DND-41 (cell line): ENCODE measurements at regions not wholly inside any gene's neighbourhood (a gene's known extent, or its start where the extent isn't known, plus 50 kb on each side); places are given as distances from the start of the nearest gene placed in this dataset.

Source experiments
- ATAC-seq: fragments of 200-7000 bp; cut with Tn5 transposase; 3 replicates; pipeline ENCODE4 v1.9.1; 2021; ENCODE audit warnings: low read depth; ENCODE audit not compliant: insufficient read depth
- DNase-seq: peaks from one replicate; pipeline ENCODE4 v3.0.0-alpha.2; 2020
- H2AFZ ChIP-seq: 2 replicates; pipeline ENCODE4 v1.6.0; 2012; ENCODE audit warnings: low read depth, low read length
- H3K27ac ChIP-seq: 2 replicates; pipeline ENCODE4 v1.5.1; 2012; ENCODE audit warnings: low read length, inconsistent platforms
- H3K27me3 ChIP-seq: fragments of 200-600 bp; sonication (generic); 2 replicates; pipeline ENCODE4 v1.6.0; 2012; ENCODE audit warnings: low read length, mild to moderate bottlenecking, inconsistent platforms; ENCODE audit not compliant: insufficient read depth, poor library complexity
- H3K36me3 ChIP-seq: 2 replicates; pipeline ENCODE4 v1.5.1; 2012; ENCODE audit warnings: low read length, inconsistent platforms; ENCODE audit not compliant: insufficient read depth
- H3K4me1 ChIP-seq: 2 replicates; pipeline ENCODE4 v1.5.1; 2012; ENCODE audit warnings: mild to moderate bottlenecking, low read length; ENCODE audit not compliant: insufficient read depth
- H3K4me2 ChIP-seq: 2 replicates; pipeline ENCODE4 v1.6.0; 2012; ENCODE audit warnings: mild to moderate bottlenecking, moderate library complexity, low read length, inconsistent platforms; ENCODE audit not compliant: insufficient read depth
- H3K4me3 ChIP-seq, 2 experiments: fragments of 200-600 bp in 1 of 2; shearing (Covaris generic) in 1 of 2; 2 replicates each; pipeline ENCODE4 v1.5.1; 2012 to 2016; ENCODE audit warnings: inconsistent platforms in 2 of 2, low read length in 2 of 2, mild to moderate bottlenecking in 2 of 2, low read depth in 1 of 2, moderate library complexity in 1 of 2
- H3K79me2 ChIP-seq: 2 replicates; pipeline ENCODE4 v1.6.0; 2012; ENCODE audit warnings: low read length, inconsistent platforms; ENCODE audit not compliant: insufficient read depth
- H3K9ac ChIP-seq: 2 replicates; pipeline ENCODE4 v1.6.0; 2012; ENCODE audit warnings: low read depth, mild to moderate bottlenecking, inconsistent platforms, low read length, moderate library complexity
- H3K9me3 ChIP-seq: 2 replicates; pipeline ENCODE4 v1.5.1; 2012; ENCODE audit warnings: low read length, moderate library complexity, mild to moderate bottlenecking, inconsistent platforms; ENCODE audit not compliant: insufficient read depth, severe bottlenecking
- H4K20me1 ChIP-seq: 2 replicates; pipeline ENCODE4 v1.6.0; 2012; ENCODE audit warnings: low read length; ENCODE audit not compliant: insufficient read depth
- EZH2 ChIP-seq: IDR thresholded peaks from 3 replicates; pipeline ENCODE4 v1.6.1; 2012; ENCODE audit warnings: borderline replicate concordance, low read depth, mild to moderate bottlenecking, moderate library complexity, low read length, inconsistent platforms; ENCODE audit not compliant: severe bottlenecking
- TF ChIP-seq, protein P1 (sequence below): IDR thresholded peaks from 2 replicates; pipeline ENCODE4 v1.5.1; 2012; ENCODE audit warnings: borderline replicate concordance, low read length, moderate library complexity, mild to moderate bottlenecking; ENCODE audit not compliant: poor library complexity, severe bottlenecking; ENCODE audit errors: extremely low read depth

DNA sequence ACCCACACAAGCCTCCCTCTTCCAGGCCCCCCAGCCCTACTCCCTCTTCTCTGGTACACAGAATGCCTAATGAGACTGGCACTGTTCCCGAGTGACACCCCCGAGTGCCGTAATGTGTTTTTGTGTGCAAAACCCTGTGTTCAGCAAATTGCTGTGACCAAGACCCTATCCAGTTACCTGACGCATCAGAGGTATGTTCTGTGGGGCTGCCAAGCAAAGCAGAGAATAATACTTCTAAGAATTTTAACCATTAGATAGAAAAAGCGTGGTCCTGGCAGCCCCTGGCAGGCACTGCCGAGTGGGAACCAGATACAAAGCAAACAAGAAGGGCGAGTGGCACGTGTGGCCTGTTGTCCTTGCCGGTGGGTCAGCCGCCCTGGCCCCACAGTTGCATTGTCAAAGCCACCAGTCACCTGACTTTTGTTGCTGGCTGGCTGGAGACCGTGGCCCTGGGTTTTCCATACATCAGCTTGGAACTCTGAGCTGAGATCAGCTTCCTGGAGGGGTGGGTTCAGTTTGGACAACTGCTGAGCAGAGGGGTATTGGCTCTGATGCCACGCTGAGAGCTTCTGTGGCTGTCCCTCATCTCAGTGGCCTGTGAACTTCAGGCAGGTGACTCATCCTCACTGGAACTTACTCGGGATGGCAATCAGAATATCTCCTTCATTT, 69.1 kb upstream of the BRD7 start:
- TF ChIP-seq, protein P1, sequence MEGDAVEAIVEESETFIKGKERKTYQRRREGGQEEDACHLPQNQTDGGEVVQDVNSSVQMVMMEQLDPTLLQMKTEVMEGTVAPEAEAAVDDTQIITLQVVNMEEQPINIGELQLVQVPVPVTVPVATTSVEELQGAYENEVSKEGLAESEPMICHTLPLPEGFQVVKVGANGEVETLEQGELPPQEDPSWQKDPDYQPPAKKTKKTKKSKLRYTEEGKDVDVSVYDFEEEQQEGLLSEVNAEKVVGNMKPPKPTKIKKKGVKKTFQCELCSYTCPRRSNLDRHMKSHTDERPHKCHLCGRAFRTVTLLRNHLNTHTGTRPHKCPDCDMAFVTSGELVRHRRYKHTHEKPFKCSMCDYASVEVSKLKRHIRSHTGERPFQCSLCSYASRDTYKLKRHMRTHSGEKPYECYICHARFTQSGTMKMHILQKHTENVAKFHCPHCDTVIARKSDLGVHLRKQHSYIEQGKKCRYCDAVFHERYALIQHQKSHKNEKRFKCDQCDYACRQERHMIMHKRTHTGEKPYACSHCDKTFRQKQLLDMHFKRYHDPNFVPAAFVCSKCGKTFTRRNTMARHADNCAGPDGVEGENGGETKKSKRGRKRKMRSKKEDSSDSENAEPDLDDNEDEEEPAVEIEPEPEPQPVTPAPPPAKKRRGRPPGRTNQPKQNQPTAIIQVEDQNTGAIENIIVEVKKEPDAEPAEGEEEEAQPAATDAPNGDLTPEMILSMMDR, result no peak
- no peak for TF ChIP-seq EZH2
- Histone ChIP-seq H3K36me3 (no peaks in the 10 kb centered on the region), H3K27me3 (peaks cover 3% of the 10 kb centered on the region), H2AFZ (no peak overlapping the region), H3K4me1 (no peaks in the 10 kb centered on the region), H3K4me2 (no peak overlapping the region), H4K20me1 (no peaks in the 10 kb centered on the region), H3K79me2 (no peaks in the 10 kb centered on the region), H3K4me3 (no peak overlapping the region), H3K27ac (no peak overlapping the region), H3K9me3 (peaks cover 32% of the 10 kb centered on the region), H3K9ac (no peak overlapping the region)
- DNase-seq, result no peak
- ATAC-seq, result no peak

DNA sequence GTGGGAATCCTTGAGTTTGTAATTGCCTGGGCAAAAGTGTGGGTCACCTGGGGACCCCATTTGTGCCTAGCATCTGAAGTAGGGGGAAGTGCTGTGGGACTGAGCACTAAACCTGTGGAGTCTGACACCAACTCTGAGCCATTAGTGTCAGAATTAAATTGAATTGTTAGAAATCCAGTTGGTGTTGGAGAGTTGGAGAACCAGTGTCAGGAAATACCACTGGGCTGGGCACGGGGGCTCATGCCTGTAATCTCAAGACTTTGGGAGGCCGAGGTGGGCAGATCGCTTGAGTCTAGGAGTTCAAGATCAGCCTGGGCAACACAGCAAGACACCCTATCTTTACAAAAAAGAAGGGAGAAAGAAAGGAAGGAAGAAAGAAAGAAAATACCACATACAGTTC, 67.5 kb upstream of the BRD7 start:
- TF ChIP-seq, protein P1, result no peak
- TF ChIP-seq EZH2, result no peak
- Histone ChIP-seq H3K9ac (no peak overlapping the region), H3K4me2 (no peak overlapping the region), H2AFZ (no peak overlapping the region), H3K36me3 (no peaks in the 10 kb centered on the region), H3K27ac (no peak overlapping the region), H3K4me3 (no peak overlapping the region), H3K27me3 (peaks cover 7% of the 10 kb centered on the region), H3K79me2 (no peaks in the 10 kb centered on the region), H3K4me1 (no peaks in the 10 kb centered on the region), H4K20me1 (no peaks in the 10 kb centered on the region), H3K9me3 (peaks cover 19% of the 10 kb centered on the region)
- DNase-seq (no peak), ATAC-seq (no peak)

DNA sequence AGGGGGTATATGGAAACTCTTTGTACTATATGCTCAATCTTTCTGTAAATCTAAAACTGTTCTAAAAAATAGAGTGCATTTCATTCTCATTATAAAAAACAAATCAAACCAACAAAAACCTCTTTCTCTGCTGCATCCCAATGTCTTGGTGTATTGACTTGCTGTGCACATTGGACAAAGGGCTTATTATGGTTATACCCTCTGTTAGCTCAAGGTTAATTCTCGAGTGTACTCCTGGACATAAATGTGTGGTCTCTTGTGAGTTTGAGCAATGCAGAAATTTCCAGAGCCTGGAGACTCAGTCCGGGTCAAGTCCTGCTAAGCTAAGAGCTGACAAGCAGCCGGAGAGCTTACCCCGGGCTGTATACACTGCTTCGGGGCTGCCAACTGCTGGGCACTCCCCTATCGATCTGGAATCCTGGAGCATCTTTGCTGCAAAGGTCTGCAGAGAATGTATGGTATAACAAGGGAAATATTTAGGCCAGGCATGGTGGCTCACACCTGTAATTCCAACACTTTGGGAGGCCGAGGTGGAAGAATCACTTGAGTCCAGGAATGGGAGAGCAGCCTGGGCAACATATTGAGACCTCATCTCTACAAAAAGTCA, 66.2 kb upstream of the BRD7 start:
- no peak overlapping the region for H3K4me3 ChIP-seq
- no peaks in the 10 kb centered on the region for H3K4me1 ChIP-seq
- peaks cover 11% of the 10 kb centered on the region for H3K9me3 ChIP-seq
- DNase-seq, result no peak
- H3K27ac ChIP-seq, result no peak overlapping the region
- no peak for TF ChIP-seq EZH2
- TF ChIP-seq, protein P1, result no peak
- peaks cover 7% of the 10 kb centered on the region for H3K27me3 ChIP-seq
- no peak overlapping the region for H3K4me2 ChIP-seq
- no peak overlapping the region for H2AFZ ChIP-seq
- no peaks in the 10 kb centered on the region for H3K79me2 ChIP-seq
- H3K36me3 ChIP-seq, result no peaks in the 10 kb centered on the region
- no peak for ATAC-seq
- no peaks in the 10 kb centered on the region for H4K20me1 ChIP-seq
- no peak overlapping the region for H3K9ac ChIP-seq
